Neural cell (in vitro differentiated cells): ENCODE measurements at regions not wholly inside any gene's neighbourhood (a gene's known extent, or its start where the extent isn't known, plus 50 kb on each side); places are given as distances from the start of the nearest gene placed in this dataset.
"Not testable (repeated sequence)": the region's sequence is repeated elsewhere in the genome, so short reads cannot be mapped to it uniquely, and the experiment has no call there.

ENCODE experiments used
- H2AFZ ChIP-seq: fragments of 200-600, 300-800 bp; sonication (generic), shearing (Covaris generic); 2 replicates; pipeline ENCODE4 v1.6.0; 2014; ENCODE audit warnings: low read depth, mild to moderate bottlenecking, antibody characterized with exemption, low read length, moderate library complexity
- H3F3A ChIP-seq: fragments of 200-600 bp; shearing (Covaris generic); 2 replicates; pipeline ENCODE4 v1.6.1; 2016; ENCODE audit warnings: mild to moderate bottlenecking, moderate library complexity, mixed read lengths, antibody characterized with exemption, low read length; ENCODE audit not compliant: insufficient read depth, poor library complexity, severe bottlenecking
- H3K27ac ChIP-seq: fragments of 200-600, 300-800 bp; sonication (generic), shearing (Covaris generic); 2 replicates; pipeline ENCODE4 v1.5.1; 2014; ENCODE audit warnings: mild to moderate bottlenecking, low read length, moderate library complexity
- H3K27me3 ChIP-seq: fragments of 300-800, 200-600 bp; sonication (generic), shearing (Covaris generic); 2 replicates; pipeline ENCODE4 v1.6.0; 2014; ENCODE audit warnings: mild to moderate bottlenecking, low read depth, low read length, moderate library complexity; ENCODE audit not compliant: insufficient read depth
- H3K36me3 ChIP-seq: fragments of 300-800, 200-600 bp; sonication (generic), shearing (Covaris generic); 2 replicates; pipeline ENCODE4 v1.5.1; 2014; ENCODE audit warnings: mild to moderate bottlenecking, antibody characterized with exemption, low read length, moderate library complexity; ENCODE audit not compliant: insufficient read depth
- H3K4me2 ChIP-seq: fragments of 300-800, 200-600 bp; sonication (generic), shearing (Covaris generic); 2 replicates; pipeline ENCODE4 v1.6.0; 2014; ENCODE audit warnings: mild to moderate bottlenecking, low read length
- H3K4me3 ChIP-seq: fragments of 300-800, 200-600 bp; sonication (generic), shearing (Covaris generic); 2 replicates; pipeline ENCODE4 v1.5.1; 2014; ENCODE audit warnings: mild to moderate bottlenecking, low read length, moderate library complexity
- H3K79me2 ChIP-seq: fragments of 200-600 bp; shearing (Covaris generic); replicated peaks from 2 replicates; pipeline ENCODE4 v1.6.0; 2014; ENCODE audit warnings: mild to moderate bottlenecking, low read length, moderate library complexity; ENCODE audit not compliant: insufficient read depth
- H3K9ac ChIP-seq: fragments of 300-800, 200-600 bp; sonication (generic), shearing (Covaris generic); 2 replicates; pipeline ENCODE4 v1.6.1; 2016; ENCODE audit warnings: mild to moderate bottlenecking, low read length, mixed read lengths
- H3K9me2 ChIP-seq: fragments of 200-600 bp; shearing (Covaris generic); 2 replicates; pipeline ENCODE4 v1.6.1; 2016; ENCODE audit warnings: mild to moderate bottlenecking, low read length, mixed read lengths; ENCODE audit not compliant: insufficient read depth
- H3K9me3 ChIP-seq: fragments of 200-600, 300-800 bp; sonication (generic), shearing (Covaris generic); 2 replicates; pipeline ENCODE4 v1.6.1; 2016; ENCODE audit warnings: mild to moderate bottlenecking, mixed run types, low read length, moderate library complexity, mixed read lengths
- H4K20me1 ChIP-seq: fragments of 200-600 bp; shearing (Covaris generic); 2 replicates; pipeline ENCODE4 v1.6.1; 2016; ENCODE audit warnings: mild to moderate bottlenecking, mixed run types; ENCODE audit not compliant: insufficient read depth
- CTCF ChIP-seq: fragments of 450-650 bp; IDR thresholded peaks from 2 replicates; pipeline ENCODE4 v1.5.1; 2014; ENCODE audit warnings: antibody characterized with exemption, mild to moderate bottlenecking, moderate library complexity; ENCODE audit not compliant: poor library complexity, severe bottlenecking
- EZH2 ChIP-seq: fragments of 200-600, 300-800 bp; shearing (Covaris generic), sonication (generic); IDR thresholded peaks from 2 replicates; pipeline ENCODE4 v1.6.1; 2014; ENCODE audit warnings: antibody characterized with exemption, low read length, borderline replicate concordance, mild to moderate bottlenecking; ENCODE audit not compliant: insufficient read depth, poor library complexity, severe bottlenecking
- MXI1 ChIP-seq: fragments of 450-650 bp; conservative IDR thresholded peaks from 2 replicates; pipeline ENCODE4 v1.6.1; 2014; ENCODE audit warnings: antibody characterized with exemption, mild to moderate bottlenecking; ENCODE audit not compliant: poor library complexity, severe bottlenecking
- POLR2AphosphoS5 ChIP-seq: IDR thresholded peaks from 2 replicates; pipeline ENCODE4 v1.6.1; 2012
- RAD21 ChIP-seq: fragments of 450-650 bp; conservative IDR thresholded peaks from 2 replicates; pipeline ENCODE4 v1.6.1; 2014; ENCODE audit warnings: antibody characterized with exemption, mild to moderate bottlenecking, moderate library complexity
- REST ChIP-seq: IDR thresholded peaks from 2 replicates; pipeline ENCODE4 v1.6.1; 2012; ENCODE audit warnings: borderline replicate concordance
- SMC3 ChIP-seq: fragments of 450-650 bp; conservative IDR thresholded peaks from 2 replicates; pipeline ENCODE4 v1.6.1; 2014; ENCODE audit warnings: antibody characterized with exemption, mild to moderate bottlenecking, moderate library complexity; ENCODE audit not compliant: poor library complexity
- TAF1 ChIP-seq: IDR thresholded peaks from 2 replicates; pipeline ENCODE4 v1.6.1; 2012; ENCODE audit warnings: low read depth

GRCh38 chr11:90468923-90469322 is 246.1 kb upstream of the CHORDC1 start:
- TF ChIP-seq MXI1 (no peak), RAD21 (no peak), REST (no peak), POLR2AphosphoS5 (no peak), EZH2 (no peak), SMC3 (no peak), CTCF (no peak), TAF1 (no peak)
- Histone ChIP-seq H3K4me3 (no peak overlapping the region), H4K20me1 (no peaks in the 10 kb centered on the region), H3F3A (no peaks in the 10 kb centered on the region), H3K4me2 (no peak overlapping the region), H3K27me3 (no peaks in the 10 kb centered on the region), H2AFZ (no peak overlapping the region), H3K79me2 (no peaks in the 10 kb centered on the region), H3K36me3 (no peaks in the 10 kb centered on the region), H3K27ac (no peak overlapping the region), H3K9me3 (no peaks in the 10 kb centered on the region), H3K9me2 (no peaks in the 10 kb centered on the region), H3K9ac (no peak overlapping the region)

DNA sequence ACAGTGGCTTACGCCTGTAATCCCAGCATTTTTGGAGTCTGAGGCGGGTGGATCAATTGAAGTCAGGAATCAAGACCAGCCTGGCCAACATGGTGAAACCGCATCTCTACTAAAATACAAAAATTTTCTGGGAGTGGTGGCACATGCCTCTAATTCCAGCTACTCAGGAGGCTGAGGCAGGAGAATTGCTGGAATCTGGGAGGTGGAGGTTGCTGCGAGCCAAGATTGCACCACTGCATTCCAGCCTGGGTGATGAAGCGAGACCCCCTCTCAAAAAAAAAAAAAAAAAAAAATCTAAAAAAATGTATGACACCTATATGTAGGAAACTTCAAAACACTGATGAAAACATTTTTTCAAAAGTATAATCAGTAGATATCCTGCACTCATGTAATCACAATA is 242.7 kb upstream of the CHORDC1 start:
- Histone ChIP-seq H3K4me3 (no peak overlapping the region), H2AFZ (no peak overlapping the region), H4K20me1 (no peaks in the 10 kb centered on the region), H3K27ac (no peak overlapping the region), H3K79me2 (no peaks in the 10 kb centered on the region), H3K9me2 (no peaks in the 10 kb centered on the region), H3K9ac (no peak overlapping the region), H3K27me3 (no peaks in the 10 kb centered on the region), H3F3A (no peaks in the 10 kb centered on the region), H3K9me3 (no peaks in the 10 kb centered on the region), H3K36me3 (no peaks in the 10 kb centered on the region), H3K4me2 (no peak overlapping the region)
- no peak for TF ChIP-seq CTCF

- H3K27me3 ChIP-seq, H3K4me2 ChIP-seq, H3K9me2 ChIP-seq, H3F3A ChIP-seq, H3K36me3 ChIP-seq, H3K79me2 ChIP-seq, H3K4me3 ChIP-seq, H3K9me3 ChIP-seq, H3K27ac ChIP-seq, H2AFZ ChIP-seq, H3K9ac ChIP-seq, H4K20me1 ChIP-seq: not testable (repeated sequence)
These were observed 232.6 kb upstream of the CHORDC1 start for GRCh38 chr11:90455347-90455920.
